ENCODE measurements at regions not wholly inside any gene's neighbourhood (a gene's known extent, or its start where the extent isn't known, plus 50 kb on each side); places are given as distances from the start of the nearest gene placed in this dataset.

DNA sequence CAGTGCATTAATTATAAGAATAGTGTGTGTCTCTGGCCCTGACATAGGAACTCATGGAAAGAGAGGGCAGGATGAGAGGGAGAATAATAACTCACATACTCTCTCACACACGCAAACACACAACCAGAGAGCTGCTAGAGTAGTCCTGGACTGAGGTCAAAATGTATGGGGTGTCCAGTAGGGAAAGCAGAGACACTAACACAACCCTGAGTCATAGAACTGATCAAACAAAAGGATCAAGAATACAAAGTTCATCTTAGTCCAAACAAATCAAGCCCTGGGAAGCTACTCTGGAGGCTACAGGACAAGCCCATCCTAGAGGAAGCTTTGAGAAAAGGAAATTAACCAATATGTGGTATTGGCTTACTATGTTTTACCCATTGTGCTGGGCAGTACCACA is 178.5 kb upstream of the GUCY1A2 start:
- Histone ChIP-seq H3K4me1 (ENCODE audit: control insufficient read depth, insufficient read depth, low read length) (no peaks in the 10 kb centered on the region), H3K27ac (ENCODE audit: low read depth, low read length) (no peak overlapping the region), H3K27me3 (ENCODE audit: control insufficient read depth, insufficient read depth, low read length, poor library complexity, severe bottlenecking) (no peaks in the 10 kb centered on the region), H3K9me3 (ENCODE audit: control insufficient read depth, low read length) (no peaks in the 10 kb centered on the region), H3K4me3 (ENCODE audit: low read length) (no peak overlapping the region), H3K36me3 (ENCODE audit: control insufficient read depth, insufficient read depth, low read length) (no peaks in the 10 kb centered on the region), H3K9ac (ENCODE audit: extremely low read depth, low read length, poor library complexity, severe bottlenecking) (no peak overlapping the region)
- H3K27me3 Mint-ChIP-seq (ENCODE audit: insufficient read depth): no peaks in the 10 kb centered on the region
- H3K4me3 Mint-ChIP-seq: no peak overlapping the region
- H3K9me3 Mint-ChIP-seq: peaks cover 4% of the 10 kb centered on the region
- no peak for DNase-seq
- H3K36me3 Mint-ChIP-seq (ENCODE audit: low read depth): no peaks in the 10 kb centered on the region
- no peak for TF ChIP-seq CTCF (conservative IDR thresholded peaks at IDR 0.05)
- WGBS, 2 experiments (ENCODE audit: insufficient coverage in 1 of 2, insufficient read length in 1 of 2): 86% methylated on average over 1 of the region's 1 CpG; no CpG with 5 or more reads in 1 of the 2 experiments
- peaks cover 7% of the 10 kb centered on the region for H3K4me1 Mint-ChIP-seq
- H3K27ac Mint-ChIP-seq: peak overlapping the region; percentile 4

DNA sequence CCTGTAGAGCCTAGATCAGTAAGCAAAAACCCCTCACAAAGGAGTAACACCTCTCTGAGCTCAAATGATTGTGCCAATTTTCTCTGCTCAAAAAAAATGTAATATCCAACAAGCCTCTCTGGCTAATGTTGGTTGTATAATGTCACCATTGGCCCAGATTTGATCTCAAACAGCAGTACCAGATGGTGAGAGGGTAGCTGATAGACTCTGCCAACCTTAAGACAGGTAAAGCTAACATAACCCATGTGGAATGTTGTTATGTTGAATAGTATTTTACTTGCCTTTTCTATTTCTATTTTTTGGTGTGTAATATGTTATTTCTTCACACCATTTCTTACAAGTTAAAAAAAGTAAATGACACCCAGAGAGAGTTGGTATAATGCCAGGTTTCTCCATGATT is 166.7 kb upstream of the GUCY1A2 start:
- no peaks in the 10 kb centered on the region for H3K9me3 ChIP-seq (ENCODE audit: control insufficient read depth, low read length)
- DNase-seq: no peak
- no peaks in the 10 kb centered on the region for H3K4me1 ChIP-seq (ENCODE audit: control insufficient read depth, insufficient read depth, low read length)
- Mint-ChIP-seq H3K27ac (no peak overlapping the region), H3K9me3 (no peaks in the 10 kb centered on the region), H3K4me1 (no peaks in the 10 kb centered on the region), H3K4me3 (no peak overlapping the region), H3K27me3 (ENCODE audit: insufficient read depth) (no peaks in the 10 kb centered on the region), H3K36me3 (ENCODE audit: low read depth) (no peaks in the 10 kb centered on the region)
- no peak for TF ChIP-seq CTCF (conservative IDR thresholded peaks at IDR 0.05)
- no peaks in the 10 kb centered on the region for H3K27me3 ChIP-seq (ENCODE audit: control insufficient read depth, insufficient read depth, low read length, poor library complexity, severe bottlenecking)
- no peaks in the 10 kb centered on the region for H3K36me3 ChIP-seq (ENCODE audit: control insufficient read depth, insufficient read depth, low read length)
- H3K4me3 ChIP-seq (ENCODE audit: low read length): no peak overlapping the region
- H3K9ac ChIP-seq (ENCODE audit: extremely low read depth, low read length, poor library complexity, severe bottlenecking): no peak overlapping the region
- no peak overlapping the region for H3K27ac ChIP-seq (ENCODE audit: low read depth, low read length)

DNA sequence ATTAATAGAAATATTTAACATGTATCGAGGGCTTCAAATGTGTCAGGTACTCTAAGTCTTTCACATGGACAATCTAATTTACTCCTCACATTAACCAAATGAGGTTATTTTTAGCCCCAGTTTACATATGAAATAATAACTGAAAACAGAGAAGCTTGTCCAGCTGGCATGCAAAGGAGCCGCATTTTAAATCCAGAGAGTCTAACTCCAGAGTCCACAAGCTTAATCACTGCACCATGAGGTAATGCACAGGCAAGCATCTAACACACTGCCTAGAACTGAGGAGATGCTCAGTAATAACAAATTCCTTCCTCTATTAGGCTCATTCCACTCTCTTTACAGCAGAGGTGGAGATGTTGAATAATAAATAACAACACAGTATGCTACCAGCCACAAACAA is 165.7 kb upstream of the GUCY1A2 start:
- no peaks in the 10 kb centered on the region for H3K9me3 Mint-ChIP-seq

More for the DNA sequence above, 165.7 kb upstream of the GUCY1A2 start:
- DNase-seq: no peak
- 87 to 100% methylated on average over 1 to 2 of the region's 2 CpGs for WGBS, 2 experiments (ENCODE audit: insufficient coverage in 1 of 2, insufficient read length in 1 of 2)
- Histone ChIP-seq H3K9me3 (ENCODE audit: control insufficient read depth, low read length) (no peaks in the 10 kb centered on the region), H3K4me3 (ENCODE audit: low read length) (no peak overlapping the region), H3K27me3 (ENCODE audit: control insufficient read depth, insufficient read depth, low read length, poor library complexity, severe bottlenecking) (no peaks in the 10 kb centered on the region), H3K36me3 (ENCODE audit: control insufficient read depth, insufficient read depth, low read length) (no peaks in the 10 kb centered on the region), H3K4me1 (ENCODE audit: control insufficient read depth, insufficient read depth, low read length) (no peaks in the 10 kb centered on the region), H3K9ac (ENCODE audit: extremely low read depth, low read length, poor library complexity, severe bottlenecking) (no peak overlapping the region), H3K27ac (ENCODE audit: low read depth, low read length) (no peak overlapping the region)
- TF ChIP-seq CTCF (conservative IDR thresholded peaks at IDR 0.05): no peak
- Mint-ChIP-seq H3K27ac (no peak overlapping the region), H3K36me3 (ENCODE audit: low read depth) (no peaks in the 10 kb centered on the region), H3K4me1 (no peaks in the 10 kb centered on the region), H3K27me3 (ENCODE audit: insufficient read depth) (no peaks in the 10 kb centered on the region), H3K4me3 (no peak overlapping the region)

Data from endodermal cell (in vitro differentiated cells).